PC-3 (cell line): ENCODE measurements at regions not wholly inside any gene's neighbourhood (a gene's known extent, or its start where the extent isn't known, plus 50 kb on each side); places are given as distances from the start of the nearest gene placed in this dataset.

Source experiments
- EZH2 ChIP-seq: fragments of 300-600 bp; sonication (generic); IDR thresholded peaks from one replicate; pipeline ENCODE4 v1.6.1; 2017; ENCODE audit warnings: antibody characterized with exemption, mild to moderate bottlenecking, low read length; ENCODE audit not compliant: unreplicated experiment
- TF ChIP-seq, protein P1 (sequence below): fragments of 300-600 bp; sonication (generic); conservative IDR thresholded peaks from 2 replicates; pipeline ENCODE4 v1.5.1; 2017; ENCODE audit warnings: antibody characterized with exemption, low read depth, mild to moderate bottlenecking, low read length

DNA sequence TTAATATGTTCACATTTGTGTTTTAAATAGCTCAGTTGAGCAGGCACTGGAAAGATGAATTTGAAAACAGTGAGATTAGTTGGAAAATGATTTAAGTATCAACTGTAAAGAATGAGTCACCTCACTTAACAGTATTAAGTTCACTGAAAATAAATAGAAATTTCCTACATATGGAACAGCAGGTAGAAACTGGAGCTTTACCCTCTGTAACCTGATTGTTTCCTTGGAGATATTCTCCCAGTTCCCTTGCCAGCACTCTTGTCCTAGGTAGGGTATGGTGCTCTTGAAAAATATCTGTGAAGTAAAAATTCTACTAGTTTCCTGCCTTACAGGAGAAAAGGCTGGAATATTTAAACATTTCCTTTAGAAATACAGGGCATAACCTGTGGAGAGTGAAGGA, 81.3 kb upstream of the DLGAP1 start:
- TF ChIP-seq, protein P1, sequence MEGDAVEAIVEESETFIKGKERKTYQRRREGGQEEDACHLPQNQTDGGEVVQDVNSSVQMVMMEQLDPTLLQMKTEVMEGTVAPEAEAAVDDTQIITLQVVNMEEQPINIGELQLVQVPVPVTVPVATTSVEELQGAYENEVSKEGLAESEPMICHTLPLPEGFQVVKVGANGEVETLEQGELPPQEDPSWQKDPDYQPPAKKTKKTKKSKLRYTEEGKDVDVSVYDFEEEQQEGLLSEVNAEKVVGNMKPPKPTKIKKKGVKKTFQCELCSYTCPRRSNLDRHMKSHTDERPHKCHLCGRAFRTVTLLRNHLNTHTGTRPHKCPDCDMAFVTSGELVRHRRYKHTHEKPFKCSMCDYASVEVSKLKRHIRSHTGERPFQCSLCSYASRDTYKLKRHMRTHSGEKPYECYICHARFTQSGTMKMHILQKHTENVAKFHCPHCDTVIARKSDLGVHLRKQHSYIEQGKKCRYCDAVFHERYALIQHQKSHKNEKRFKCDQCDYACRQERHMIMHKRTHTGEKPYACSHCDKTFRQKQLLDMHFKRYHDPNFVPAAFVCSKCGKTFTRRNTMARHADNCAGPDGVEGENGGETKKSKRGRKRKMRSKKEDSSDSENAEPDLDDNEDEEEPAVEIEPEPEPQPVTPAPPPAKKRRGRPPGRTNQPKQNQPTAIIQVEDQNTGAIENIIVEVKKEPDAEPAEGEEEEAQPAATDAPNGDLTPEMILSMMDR, result no peak
- TF ChIP-seq EZH2, result no peak
